GM12878 (cell line): ENCODE measurements at regions not wholly inside any gene's neighbourhood (a gene's known extent, or its start where the extent isn't known, plus 50 kb on each side); places are given as distances from the start of the nearest gene placed in this dataset.

ENCODE experiments used
- ATAC-seq: fragments of 200-7000 bp; cut with Tn5 transposase; 3 replicates; pipeline ENCODE4 v1.9.1; 2020; ENCODE audit warnings: mild to moderate bottlenecking, moderate library complexity
- BruUV-seq: library from RNA; stranded (reverse); fragments of 400-500 nt; replicated peaks from 2 replicates; lab custom pipeline; 2021; lab: Mats Ljungman, UMichigan
- CTCF ChIA-PET: fragments of 300-600 bp; sonication (Branson Sonifier 250); formaldehyde crosslinking; extraction: SDS; loops from one replicate; lab custom pipeline; 2021; ENCODE audit warnings: inconsistent platforms; lab: Yijun Ruan, JAX
- POLR2A ChIA-PET: fragments of 350-600 bp; formaldehyde crosslinking; extraction: SDS; loops from one replicate; lab custom pipeline; 2021; ENCODE audit warnings: inconsistent platforms; lab: Charles Lee
- RAD21 ChIA-PET: fragments of 300-600 bp; sonication (Branson Sonifier 250); formaldehyde crosslinking; loops from one replicate; lab custom pipeline; 2023; ENCODE audit warnings: antibody characterized with exemption; ENCODE audit not compliant: unreplicated experiment; lab: Charles Lee
- SMC1A ChIA-PET: fragments of 300-600 bp; sonication (Branson Sonifier 250); formaldehyde crosslinking; loops from one replicate; lab custom pipeline; 2023; ENCODE audit not compliant: unreplicated experiment, uncharacterized antibody; lab: Charles Lee
- DNase-seq: peaks from one replicate; pipeline ENCODE4 v3.0.0-alpha.2; 2011; ENCODE audit warnings: low read depth, low spot score
- FAIRE-seq: peaks from 3 replicates; lab custom pipeline; 2011; peaks lifted over from hg19 to GRCh38; lab: Jason Lieb, UNC
- H2AFZ ChIP-seq: 2 replicates; pipeline ENCODE4 v1.6.0; 2011; ENCODE audit warnings: low read depth, low read length, control low read depth; ENCODE audit not compliant: control insufficient read depth
- H3K27ac ChIP-seq: 2 replicates; pipeline ENCODE4 v1.5.1; 2011; ENCODE audit warnings: control low read depth; ENCODE audit not compliant: control insufficient read depth, insufficient read depth
- H3K27me3 ChIP-seq, 2 experiments: replicated peaks in 1 of 2; 2 replicates each; pipeline versions ENCODE4 v1.6.0 to v1.6.1; 2011; ENCODE audit warnings: low read length in 1 of 2; ENCODE audit not compliant: control insufficient read depth in 2 of 2, insufficient read depth in 2 of 2
- H3K36me3 ChIP-seq, 2 experiments: 2 replicates each; pipeline ENCODE4 v1.5.1; 2011; ENCODE audit warnings: low read length in 1 of 2; ENCODE audit not compliant: control insufficient read depth in 2 of 2, insufficient read depth in 2 of 2
- H3K4me1 ChIP-seq: 2 replicates; pipeline ENCODE4 v1.6.1; 2011; ENCODE audit warnings: mild to moderate bottlenecking, low read length, moderate library complexity, mixed read lengths; ENCODE audit not compliant: control insufficient read depth, insufficient read depth
- H3K4me2 ChIP-seq: 2 replicates; pipeline ENCODE4 v1.6.0; 2011; ENCODE audit warnings: control low read depth; ENCODE audit not compliant: control insufficient read depth, insufficient read depth
- H3K4me3 ChIP-seq: fragments of 200-600 bp; sonication (generic); 2 replicates; pipeline ENCODE4 v1.5.1; 2016
- H3K79me2 ChIP-seq: 2 replicates; pipeline ENCODE4 v1.6.0; 2011; ENCODE audit warnings: low read length; ENCODE audit not compliant: control insufficient read depth, insufficient read depth
- H3K9ac ChIP-seq: 2 replicates; pipeline ENCODE4 v1.8.0; 2011; ENCODE audit warnings: low read length, control low read depth, mixed read lengths; ENCODE audit not compliant: control insufficient read depth, insufficient read depth
- H3K9me3 ChIP-seq: replicated peaks from 3 replicates; pipeline ENCODE4 v1.5.1; 2011; ENCODE audit warnings: mild to moderate bottlenecking, low read length; ENCODE audit not compliant: control insufficient read depth, insufficient read depth
- H4K20me1 ChIP-seq: 2 replicates; pipeline ENCODE4 v1.6.0; 2011; ENCODE audit not compliant: control insufficient read depth, insufficient read depth
- ASH2L ChIP-seq: fragments of 300-600, 200-600 bp; sonication (generic); IDR thresholded peaks from 2 replicates; pipeline ENCODE4 v1.6.1; 2017; ENCODE audit warnings: low read depth, mild to moderate bottlenecking, borderline replicate concordance
- ATF7 ChIP-seq: fragments of 450-650 bp; IDR thresholded peaks from 2 replicates; pipeline ENCODE4 v1.6.1; 2016; ENCODE audit warnings: low read depth, mild to moderate bottlenecking
- DPF2 ChIP-seq: fragments of 450-650 bp; IDR thresholded peaks from 2 replicates; pipeline ENCODE4 v1.6.1; 2017; ENCODE audit warnings: mild to moderate bottlenecking
- E2F8 ChIP-seq: fragments of 450-650 bp; IDR thresholded peaks from 2 replicates; pipeline ENCODE4 v1.6.1; 2018; ENCODE audit warnings: mild to moderate bottlenecking, low read depth, moderate library complexity; ENCODE audit not compliant: partially characterized antibody
- EP300 ChIP-seq, 2 experiments: fragments of 150-350 bp in 1 of 2; IDR thresholded peaks; 2 replicates each; pipeline ENCODE4 v1.6.1; 2011 to 2012; ENCODE audit warnings: low read depth in 2 of 2, low read length in 2 of 2, borderline replicate concordance in 1 of 2, improper control_type of control experiment in 1 of 2, inconsistent platforms in 1 of 2; ENCODE audit not compliant: control insufficient read depth in 1 of 2
- FOXK2 ChIP-seq: fragments of 450-650 bp; IDR thresholded peaks from 2 replicates; pipeline ENCODE4 v1.6.1; 2017; ENCODE audit warnings: mild to moderate bottlenecking, moderate library complexity
- KAT2A ChIP-seq: conservative IDR thresholded peaks from 2 replicates; pipeline ENCODE4 v1.6.1; 2011; ENCODE audit warnings: low read depth, low read length; ENCODE audit not compliant: control insufficient read depth
- KLF5 ChIP-seq: fragments of 450-650 bp; IDR thresholded peaks from 2 replicates; pipeline ENCODE4 v1.6.1; 2014; ENCODE audit warnings: mild to moderate bottlenecking; ENCODE audit not compliant: partially characterized antibody
- MTA3 ChIP-seq: IDR thresholded peaks from 2 replicates; pipeline ENCODE4 v1.6.1; 2012; ENCODE audit warnings: low read length, inconsistent platforms, borderline replicate concordance
- NFIC ChIP-seq: IDR thresholded peaks from 2 replicates; pipeline ENCODE4 v1.6.1; 2012; ENCODE audit warnings: low read depth, mild to moderate bottlenecking, inconsistent platforms, low read length, moderate library complexity
- SMARCA5 ChIP-seq: fragments of 450-650 bp; IDR thresholded peaks from 2 replicates; pipeline ENCODE4 v1.6.1; 2017; ENCODE audit warnings: mild to moderate bottlenecking
- SPI1 ChIP-seq: IDR thresholded peaks from 2 replicates; pipeline ENCODE4 v1.6.1; 2011; ENCODE audit warnings: low read depth, mild to moderate bottlenecking, low read length, moderate library complexity, borderline replicate concordance; ENCODE audit not compliant: insufficient read depth
- TCF12 ChIP-seq: IDR thresholded peaks from 2 replicates; pipeline ENCODE4 v1.6.1; 2011; ENCODE audit warnings: low read depth, mild to moderate bottlenecking, low read length
- ZNF592 ChIP-seq: fragments of 450-650 bp; IDR thresholded peaks from 2 replicates; pipeline ENCODE4 v1.6.1; 2017; ENCODE audit warnings: mild to moderate bottlenecking, moderate library complexity
- ZSCAN29 ChIP-seq: fragments of 450-650 bp; IDR thresholded peaks from 2 replicates; pipeline ENCODE4 v1.6.1; 2017; ENCODE audit warnings: mild to moderate bottlenecking, moderate library complexity
- WGBS: methylation state at CpG from one replicate; pipeline ENCODE4 v1.1.6; 2016; ENCODE audit warnings: low lambda C conversion rate; ENCODE audit not compliant: insufficient replicate concordance, insufficient coverage; ENCODE audit errors: missing lambda C conversion rate; 5-methylcytosine and 5-hydroxymethylcytosine counted together
- in situ Hi-C: fragments of 300-500 bp; cut with MboI; formaldehyde crosslinking; loops from 9 replicates; pipeline ENCODE4 v1.14.3; 2018; ENCODE audit warnings: mixed read lengths
- intact Hi-C: fragments of 100-400 bp; cut with micrococcal nuclease; formaldehyde crosslinking; loops from one replicate; pipeline ENCODE4 v1.14.2; 2022; ENCODE audit not compliant: unreplicated experiment

GRCh38 chr1:170402476-170403311 lies 129.3 kb upstream of the GORAB start:
- ChIA-PET SMC1A (interaction anchor here (1.9 kb wide), 1 partner anchor 26 kb away, joined by 4 read pairs; no protein-coding TSS in a partner anchor), POLR2A (no interaction called here), RAD21 (interaction anchor here (1.2 kb wide), 1 partner anchor 8 kb away, joined by 3 read pairs; no protein-coding TSS in a partner anchor), CTCF (interaction anchor here (0.9 kb wide), 1 partner anchor 12 kb away, joined by 3 read pairs; no protein-coding TSS in a partner anchor)
- Histone ChIP-seq H3K27me3 (no peaks in the 10 kb centered on the region), H2AFZ (no peak overlapping the region), H3K9ac (no peak overlapping the region), H3K4me2 (no peak overlapping the region), H3K36me3 (no peaks in the 10 kb centered on the region), H3K27ac (no peak overlapping the region), H3K4me3 (no peak overlapping the region), H3K4me1 (no peaks in the 10 kb centered on the region), H3K79me2 (no peaks in the 10 kb centered on the region), H3K9me3 (no peaks in the 10 kb centered on the region), H4K20me1 (no peaks in the 10 kb centered on the region)
- FAIRE-seq (no peak), DNase-seq (no peak), ATAC-seq (no peak)
- intact Hi-C loops = no loop called here
- WGBS = 88% methylated on average over 4 of the region's 4 CpGs
- BruUV-seq = no TSS peak
- in situ Hi-C loops = no loop called here
- TF ChIP-seq DPF2 = no peak
- no peak for TF ChIP-seq KAT2A
- no peak for TF ChIP-seq E2F8
- no peak for TF ChIP-seq ATF7
- TF ChIP-seq EP300 (IDR thresholded peaks at IDR 0.05; ENCODE audit: borderline replicate concordance in 1 of 2, control insufficient read depth in 1 of 2, low read depth in 2 of 2, low read length in 2 of 2) = no peak
- no peak for TF ChIP-seq ZSCAN29
- TF ChIP-seq SPI1 = no peak
- TF ChIP-seq SMARCA5 = no peak
- TF ChIP-seq NFIC = no peak
- no peak for TF ChIP-seq KLF5
- no peak for TF ChIP-seq MTA3
- no peak for TF ChIP-seq ASH2L
- no peak for TF ChIP-seq FOXK2
- no peak for TF ChIP-seq ZNF592
- no peak for TF ChIP-seq TCF12
